CD14-positive monocyte (primary cell): ENCODE measurements at regions not wholly inside any gene's neighbourhood (a gene's known extent, or its start where the extent isn't known, plus 50 kb on each side); places are given as distances from the start of the nearest gene placed in this dataset.

Experiments used
- DNase-seq, 3 donors: peaks; one replicate each; pipeline ENCODE4 v3.0.0-alpha.2; 2011 to 2022
- H2AFZ ChIP-seq: 2 replicates; pipeline ENCODE4 v1.6.0; 2012; ENCODE audit warnings: mild to moderate bottlenecking, low read depth, low read length, inconsistent platforms; ENCODE audit not compliant: insufficient read depth, poor library complexity, severe bottlenecking
- H3K27ac ChIP-seq, 2 donors: 1 replicate in 1 of 2; 2 replicates in 1 of 2; pipeline ENCODE4 v1.5.1; 2012 to 2013; ENCODE audit warnings: low read length in 2 of 2, control low read depth in 1 of 2, inconsistent platforms in 1 of 2, low read depth in 1 of 2, mild to moderate bottlenecking in 1 of 2
- H3K27me3 ChIP-seq, 2 donors: one replicate each; pipeline versions ENCODE4 v1.6.0 to v1.6.1; 2011 to 2013; ENCODE audit warnings: low read length in 2 of 2; ENCODE audit not compliant: control insufficient read depth in 2 of 2, insufficient read depth in 2 of 2
- H3K36me3 ChIP-seq, 2 donors: replicated peaks in 1 of 2; 1 replicate in 1 of 2; 2 replicates in 1 of 2; pipeline versions ENCODE4 v1.5.1 to v1.6.1; 2012 to 2013; ENCODE audit warnings: low read length in 2 of 2, control low read depth in 1 of 2, inconsistent platforms in 1 of 2, mild to moderate bottlenecking in 1 of 2; ENCODE audit not compliant: insufficient read depth in 2 of 2, control insufficient read depth in 1 of 2
- H3K4me1 ChIP-seq, 2 donors: 1 replicate in 1 of 2; 2 replicates in 1 of 2; pipeline versions ENCODE4 v1.5.1 to v1.6.1; 2012 to 2013; ENCODE audit warnings: low read length in 2 of 2, control low read depth in 1 of 2, inconsistent platforms in 1 of 2, mild to moderate bottlenecking in 1 of 2, moderate library complexity in 1 of 2; ENCODE audit not compliant: insufficient read depth in 2 of 2, control insufficient read depth in 1 of 2
- H3K4me2 ChIP-seq: replicated peaks from 2 replicates; pipeline ENCODE3; 2012; ENCODE audit warnings: low read length, moderate library complexity, mild to moderate bottlenecking; ENCODE audit not compliant: poor library complexity, severe bottlenecking; ENCODE audit errors: extremely low read depth
- H3K4me3 ChIP-seq, 3 experiments: fragments of 200-600 bp in 1 of 3; sonication (generic) in 1 of 3; replicated peaks in 1 of 3; 1 replicate in 2 of 3; 2 replicates in 1 of 3; pipeline ENCODE4 v1.5.1; 2011 to 2013; ENCODE audit warnings: low read length in 3 of 3, mild to moderate bottlenecking in 3 of 3, control low read depth in 2 of 3, low read depth in 2 of 3, inconsistent platforms in 1 of 3, moderate library complexity in 1 of 3
- H3K79me2 ChIP-seq: 2 replicates; pipeline ENCODE4 v1.6.0; 2012; ENCODE audit warnings: mild to moderate bottlenecking, control low read depth, inconsistent platforms, low read length, moderate library complexity; ENCODE audit not compliant: insufficient read depth
- H3K9ac ChIP-seq: 2 replicates; pipeline ENCODE4 v1.6.0; 2017; ENCODE audit warnings: low read length, mild to moderate bottlenecking; ENCODE audit not compliant: insufficient read depth, poor library complexity, severe bottlenecking
- H3K9me3 ChIP-seq, 2 donors: replicated peaks in 1 of 2; 1 replicate in 1 of 2; 2 replicates in 1 of 2; pipeline versions ENCODE4 v1.5.1 to v1.6.1; 2012 to 2013; ENCODE audit warnings: low read length in 2 of 2, control low read depth in 1 of 2; ENCODE audit not compliant: control insufficient read depth in 1 of 2, insufficient read depth in 1 of 2
- H4K20me1 ChIP-seq: 2 replicates; pipeline ENCODE4 v1.6.0; 2012; ENCODE audit warnings: mild to moderate bottlenecking, low read length, control low read depth, moderate library complexity; ENCODE audit not compliant: insufficient read depth
- H3K27ac Mint-ChIP-seq, 7 donors: one replicate each; pipeline ENCODE4 v1.8.0; 2020; ENCODE audit warnings: mild to moderate bottlenecking in 7 of 7, mixed read lengths in 7 of 7, moderate library complexity in 6 of 7, inconsistent platforms in 2 of 7
- H3K27me3 Mint-ChIP-seq, 3 donors: one replicate each; pipeline ENCODE4 v1.8.0; 2021 to 2022; ENCODE audit warnings: low read depth in 3 of 3, mild to moderate bottlenecking in 3 of 3, mixed read lengths in 3 of 3, moderate library complexity in 3 of 3, inconsistent platforms in 1 of 3
- H3K36me3 Mint-ChIP-seq, 2 donors: one replicate each; pipeline ENCODE4 v1.8.0; 2020; ENCODE audit warnings: mixed read lengths in 2 of 2, inconsistent platforms in 1 of 2, mild to moderate bottlenecking in 1 of 2
- H3K4me1 Mint-ChIP-seq: one replicate; pipeline ENCODE4 v1.8.0; 2020; ENCODE audit warnings: mild to moderate bottlenecking, mixed read lengths
- H3K4me3 Mint-ChIP-seq, 2 donors: one replicate each; pipeline ENCODE4 v1.8.0; 2020; ENCODE audit warnings: mild to moderate bottlenecking in 2 of 2, mixed read lengths in 2 of 2, moderate library complexity in 1 of 2
- H3K9me3 Mint-ChIP-seq, 7 donors: one replicate each; pipeline ENCODE4 v1.8.0; 2020 to 2022; ENCODE audit warnings: mixed read lengths in 7 of 7, mild to moderate bottlenecking in 6 of 7, moderate library complexity in 6 of 7, inconsistent platforms in 2 of 7
- WGBS: methylation state at CpG from one replicate; pipeline ENCODE4 v1.1.5; 2013; ENCODE audit warnings: missing lambda C conversion rate; ENCODE audit not compliant: insufficient coverage; 5-methylcytosine and 5-hydroxymethylcytosine counted together
- intact Hi-C, 2 donors: fragments of 100-400 bp; cut with micrococcal nuclease; formaldehyde crosslinking; loops; one replicate each; pipeline versions ENCODE4 v1.15.0 to v1.15.1; 2023
- TF ChIP-seq, protein P1 (sequence below): fragments of 200-600 bp; IDR thresholded peaks from one replicate; pipeline ENCODE4 v1.8.0; 2022; ENCODE audit warnings: antibody characterized with exemption, mild to moderate bottlenecking

DNA sequence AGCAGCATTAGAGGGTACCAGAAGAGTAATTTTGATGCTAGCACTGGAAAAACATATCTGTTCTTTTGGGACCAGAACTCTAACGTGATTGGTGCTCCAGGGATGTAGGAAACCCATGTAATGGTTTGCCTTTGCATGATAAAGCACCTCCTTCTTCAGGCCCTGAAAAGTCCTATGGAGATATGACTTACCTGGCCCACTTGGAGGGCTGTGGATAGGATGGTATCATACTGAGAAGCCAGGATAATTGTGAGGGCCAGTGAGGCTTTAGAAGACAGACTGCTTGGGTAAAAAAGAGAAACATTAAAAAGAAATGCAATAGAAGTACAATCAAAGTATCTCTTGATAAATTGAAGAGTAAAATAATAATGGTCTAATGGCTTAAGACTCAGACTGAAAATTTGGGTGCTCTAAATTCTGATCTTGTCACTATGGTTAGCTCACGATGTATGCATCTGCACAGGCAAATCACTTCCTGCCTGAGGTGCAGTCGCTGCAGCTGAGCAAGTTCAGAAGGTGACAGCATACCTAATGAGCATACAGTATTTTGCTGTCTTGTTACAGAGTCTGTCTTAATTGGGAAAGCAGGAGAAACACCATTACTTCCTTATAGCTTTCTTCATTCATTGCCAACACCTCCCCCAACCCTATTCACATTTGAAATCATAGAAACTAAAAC, 371.5 kb downstream of the NUP35 start:
- WGBS = 33% methylated on average over 2 of the region's 3 CpGs
- Mint-ChIP-seq H3K27me3 (no peaks in the 10 kb centered on the region), H3K36me3 (no peaks in the 10 kb centered on the region), H3K4me3 (no peak overlapping the region), H3K9me3 (peaks cover 3 to 17% (median 5%) of the 10 kb centered on the region in 7 donors), H3K4me1 (no peaks in the 10 kb centered on the region), H3K27ac (no peak overlapping the region)
- no peak overlapping the region for H2AFZ ChIP-seq
- H3K36me3 ChIP-seq = no peaks in the 10 kb centered on the region
- H3K4me1 ChIP-seq = no peaks in the 10 kb centered on the region
- DNase-seq = no peak
- H4K20me1 ChIP-seq = no peaks in the 10 kb centered on the region
- H3K79me2 ChIP-seq = no peaks in the 10 kb centered on the region
- TF ChIP-seq, protein P1, sequence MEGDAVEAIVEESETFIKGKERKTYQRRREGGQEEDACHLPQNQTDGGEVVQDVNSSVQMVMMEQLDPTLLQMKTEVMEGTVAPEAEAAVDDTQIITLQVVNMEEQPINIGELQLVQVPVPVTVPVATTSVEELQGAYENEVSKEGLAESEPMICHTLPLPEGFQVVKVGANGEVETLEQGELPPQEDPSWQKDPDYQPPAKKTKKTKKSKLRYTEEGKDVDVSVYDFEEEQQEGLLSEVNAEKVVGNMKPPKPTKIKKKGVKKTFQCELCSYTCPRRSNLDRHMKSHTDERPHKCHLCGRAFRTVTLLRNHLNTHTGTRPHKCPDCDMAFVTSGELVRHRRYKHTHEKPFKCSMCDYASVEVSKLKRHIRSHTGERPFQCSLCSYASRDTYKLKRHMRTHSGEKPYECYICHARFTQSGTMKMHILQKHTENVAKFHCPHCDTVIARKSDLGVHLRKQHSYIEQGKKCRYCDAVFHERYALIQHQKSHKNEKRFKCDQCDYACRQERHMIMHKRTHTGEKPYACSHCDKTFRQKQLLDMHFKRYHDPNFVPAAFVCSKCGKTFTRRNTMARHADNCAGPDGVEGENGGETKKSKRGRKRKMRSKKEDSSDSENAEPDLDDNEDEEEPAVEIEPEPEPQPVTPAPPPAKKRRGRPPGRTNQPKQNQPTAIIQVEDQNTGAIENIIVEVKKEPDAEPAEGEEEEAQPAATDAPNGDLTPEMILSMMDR = no peak
- intact Hi-C loops = no loop called here
- H3K27ac ChIP-seq = no peak overlapping the region
- no peaks in the 10 kb centered on the region for H3K27me3 ChIP-seq
- no peak overlapping the region for H3K4me3 ChIP-seq
- no peak overlapping the region for H3K9ac ChIP-seq
- no peak overlapping the region for H3K4me2 ChIP-seq
- peaks cover 5 to 6% of the 10 kb centered on the region in 2 donors for H3K9me3 ChIP-seq

DNA sequence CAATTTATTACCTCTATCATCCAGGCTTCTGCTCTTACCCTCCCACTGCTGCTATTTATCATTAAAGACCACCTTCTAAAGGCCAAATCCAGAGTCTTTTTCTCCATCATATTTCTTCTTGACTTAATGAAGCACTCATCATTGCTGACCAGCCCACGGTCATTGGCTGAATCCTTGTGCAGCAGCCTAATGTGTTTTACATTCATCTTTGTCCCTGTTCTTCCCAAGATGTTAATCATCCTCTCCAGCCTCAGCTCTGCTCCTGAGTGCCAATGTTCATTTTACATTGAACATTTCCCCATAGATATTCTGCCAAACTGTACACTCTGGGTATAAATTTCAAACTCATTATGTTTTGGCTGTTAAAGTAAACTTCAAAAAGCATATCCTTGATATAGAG, 373.6 kb downstream of the NUP35 start:
- Histone ChIP-seq H3K27ac (no peak overlapping the region), H3K79me2 (no peaks in the 10 kb centered on the region), H2AFZ (no peak overlapping the region), H3K36me3 (no peaks in the 10 kb centered on the region), H3K4me1 (no peaks in the 10 kb centered on the region), H4K20me1 (no peaks in the 10 kb centered on the region), H3K9ac (no peak overlapping the region), H3K4me2 (no peak overlapping the region), H3K9me3 (peaks cover 4% of the 10 kb centered on the region in 2 donors), H3K27me3 (no peaks in the 10 kb centered on the region), H3K4me3 (no peak overlapping the region)
- WGBS = 81% methylated on average over 1 of the region's 1 CpG
- no peaks in the 10 kb centered on the region for H3K4me1 Mint-ChIP-seq
- H3K9me3 Mint-ChIP-seq = peaks cover under 1 to 21% (median 7%) of the 10 kb centered on the region in 7 donors
- H3K4me3 Mint-ChIP-seq = no peak overlapping the region
- DNase-seq = no peak
- intact Hi-C loops = no loop called here
- no peaks in the 10 kb centered on the region for H3K36me3 Mint-ChIP-seq
- H3K27ac Mint-ChIP-seq = no peak overlapping the region
- H3K27me3 Mint-ChIP-seq = peaks cover 0 to 1% (median 0%) of the 10 kb centered on the region in 3 donors
- TF ChIP-seq, protein P1 = no peak
